K562 (cell line): ENCODE measurements at regions not wholly inside any gene's neighbourhood (a gene's known extent, or its start where the extent isn't known, plus 50 kb on each side); places are given as distances from the start of the nearest gene placed in this dataset.

Experiments used
- ATAC-seq: fragments of 200-7000 bp; cut with Tn5 transposase; 3 replicates; pipeline ENCODE4 v1.9.1; 2020; ENCODE audit warnings: moderate library complexity
- BruUV-seq: library from RNA; stranded (reverse); fragments of 400-500 nt; replicated peaks from 2 replicates; lab custom pipeline; 2021; lab: Mats Ljungman, UMichigan
- CTCF ChIA-PET: fragments of 300-600 bp; formaldehyde crosslinking; extraction: SDS; loops from one replicate; lab custom pipeline; 2021; ENCODE audit warnings: low intra/inter-chr PET ratio; lab: Yijun Ruan, JAX
- POLR2A ChIA-PET: fragments of 300-600, 350-650 bp; sonication (Branson Sonifier 250); formaldehyde crosslinking; extraction: SDS; loops from one replicate; lab custom pipeline; 2021; ENCODE audit warnings: antibody characterized with exemption, inconsistent platforms; lab: Yijun Ruan, JAX
- DNase-seq, 4 experiments: peaks; one replicate each; pipeline versions ENCODE4 v3.0.0 to v3.0.0-alpha.2; 2011 to 2018; ENCODE audit warnings: low spot score in 3 of 4, mixed read lengths in 3 of 4; ENCODE audit errors: extremely low read depth in 1 of 4
- FAIRE-seq: peaks from 2 replicates; lab custom pipeline; 2011; peaks lifted over from hg19 to GRCh38; lab: Jason Lieb, UNC
- H2AFZ ChIP-seq: 2 replicates; pipeline ENCODE4 v1.6.0; 2011; ENCODE audit warnings: low read depth, low read length, control low read depth, inconsistent platforms
- H3K27ac ChIP-seq: fragments of 200-600 bp; 3 replicates; pipeline ENCODE4 v1.8.0; 2011; ENCODE audit warnings: low read depth, mild to moderate bottlenecking, control low read depth, inconsistent platforms, low read length, moderate library complexity, mixed read lengths; ENCODE audit errors: extremely low read depth
- H3K27me3 ChIP-seq, 2 experiments: fragments of 300-600 bp in 1 of 2; 2 replicates in 1 of 2; 3 replicates in 1 of 2; pipeline versions ENCODE4 v1.6.0 to v1.8.0; 2011; ENCODE audit warnings: inconsistent platforms in 2 of 2, low read length in 2 of 2, mild to moderate bottlenecking in 1 of 2, mixed read lengths in 1 of 2, moderate library complexity in 1 of 2; ENCODE audit not compliant: control insufficient read depth in 2 of 2, insufficient read depth in 2 of 2
- H3K36me3 ChIP-seq: fragments of 300-600 bp; 3 replicates; pipeline ENCODE4 v1.8.0; 2011; ENCODE audit warnings: mild to moderate bottlenecking, low read length, inconsistent platforms; ENCODE audit not compliant: control insufficient read depth, insufficient read depth
- H3K4me1 ChIP-seq, 2 experiments: fragments of 200-600 bp in 1 of 2; replicated peaks in 1 of 2; 2 replicates in 1 of 2; 3 replicates in 1 of 2; pipeline versions ENCODE4 v1.5.1 to v1.8.0; 2011; ENCODE audit warnings: inconsistent platforms in 2 of 2, low read length in 2 of 2, mild to moderate bottlenecking in 1 of 2, mixed read lengths in 1 of 2, moderate library complexity in 1 of 2; ENCODE audit not compliant: control insufficient read depth in 2 of 2, insufficient read depth in 2 of 2
- H3K4me2 ChIP-seq: 2 replicates; pipeline ENCODE4 v1.6.1; 2011; ENCODE audit warnings: low read length, control low read depth, inconsistent platforms, mixed read lengths; ENCODE audit not compliant: insufficient read depth
- H3K4me3 ChIP-seq: fragments of 200-600 bp; sonication (generic), shearing (Covaris generic); 2 replicates; pipeline ENCODE4 v1.5.1; 2016; ENCODE audit warnings: control low read depth, inconsistent platforms
- H3K79me2 ChIP-seq: fragments of 200-600 bp; 3 replicates; pipeline ENCODE4 v1.8.0; 2011; ENCODE audit warnings: low read length, inconsistent platforms; ENCODE audit not compliant: control insufficient read depth, insufficient read depth
- H3K9ac ChIP-seq, 2 experiments: 2 replicates each; pipeline versions ENCODE4 v1.6.0 to v1.6.1; 2011; ENCODE audit warnings: low read depth in 2 of 2, low read length in 2 of 2, control low read depth in 1 of 2, inconsistent platforms in 1 of 2, mild to moderate bottlenecking in 1 of 2, mixed read lengths in 1 of 2; ENCODE audit not compliant: insufficient read depth in 1 of 2
- H3K9me1 ChIP-seq: one replicate; pipeline ENCODE4 v1.6.0; 2011; ENCODE audit warnings: inconsistent platforms, mild to moderate bottlenecking, low read length, moderate library complexity; ENCODE audit not compliant: control insufficient read depth, insufficient read depth
- H3K9me3 ChIP-seq: replicated peaks from 2 replicates; pipeline ENCODE4 v1.5.1; 2011; ENCODE audit warnings: low read depth, low read length, inconsistent platforms; ENCODE audit not compliant: control insufficient read depth, insufficient read depth
- H4K20me1 ChIP-seq: replicated peaks from 2 replicates; pipeline ENCODE4 v1.6.1; 2011; ENCODE audit warnings: low read length, inconsistent platforms, mixed read lengths; ENCODE audit not compliant: control insufficient read depth, insufficient read depth
- BCOR ChIP-seq: fragments of 450-650 bp; IDR thresholded peaks from 2 replicates; pipeline ENCODE4 v1.6.1; 2016
- EWSR1 ChIP-seq: fragments of 450-650 bp; IDR thresholded peaks from 2 replicates; pipeline ENCODE4 v1.6.1; 2018; ENCODE audit warnings: borderline replicate concordance, mild to moderate bottlenecking, low read depth, moderate library complexity; ENCODE audit not compliant: partially characterized antibody
- ZNF134 ChIP-seq: fragments of 250-450 bp; sonication (Bioruptor Pico); conservative IDR thresholded peaks from 2 replicates; pipeline ENCODE4 v1.4.0; 2020
- ZNF324 ChIP-seq: fragments of 250-450 bp; sonication (Bioruptor Pico); IDR thresholded peaks from 2 replicates; pipeline ENCODE4 v1.4.0; 2020; ENCODE audit warnings: mild to moderate bottlenecking
- ZNF583 ChIP-seq: fragments of 250-450 bp; sonication (Bioruptor Pico); IDR thresholded peaks from 2 replicates; pipeline ENCODE4 v1.4.0; 2020
- WGBS: fragments of 100-300 bp; shearing (Covaris generic); methylation state at CpG from one replicate; pipeline ENCODE4 v1.1.6; 2016; ENCODE audit warnings: low coverage, mixed read lengths; ENCODE audit not compliant: insufficient coverage; ENCODE audit errors: missing lambda C conversion rate; 5-methylcytosine and 5-hydroxymethylcytosine counted together
- in situ Hi-C: fragments of 300-500 bp; cut with MboI; formaldehyde crosslinking; loops from 4 replicates; pipeline ENCODE4 v1.15.0; 2018; ENCODE audit warnings: inconsistent platforms, mixed read lengths
- intact Hi-C: fragments of 100-400 bp; cut with micrococcal nuclease; formaldehyde crosslinking; loops from 2 replicates; pipeline ENCODE4 v1.14.2; 2022
- TF ChIP-seq, protein P1 (sequence below): sonication (generic); formaldehyde crosslinking; IDR thresholded peaks from 2 replicates; pipeline ENCODE4 v1.8.0; 2022; ENCODE audit warnings: mild to moderate bottlenecking, missing genetic modification reagents, borderline replicate concordance

- no TSS peak for BruUV-seq
- Histone ChIP-seq H3K4me1 (no peaks in the 10 kb centered on the region), H3K9me1 (no peaks in the 10 kb centered on the region), H3K27ac (no peak overlapping the region), H3K27me3 (peaks cover 0 to 14% of the 10 kb centered on the region in 2 experiments; a peak in 1 of 5 replicates), H3K79me2 (no peaks in the 10 kb centered on the region), H3K4me3 (no peak overlapping the region), H4K20me1 (no peaks in the 10 kb centered on the region), H3K4me2 (no peak overlapping the region), H3K9ac (no peak overlapping the region), H3K9me3 (no peaks in the 10 kb centered on the region), H3K36me3 (no peaks in the 10 kb centered on the region), H2AFZ (no peak overlapping the region)
- FAIRE-seq, result no peak
- 0% methylated on average over 7 of the region's 8 CpGs for WGBS
- CTCF ChIA-PET, result no interaction called here
- TF ChIP-seq EWSR1, result no peak
- TF ChIP-seq ZNF583 (CRISPR knock-in tag), result no peak
- no peak for DNase-seq
- intact Hi-C loops, result no loop called here
- in situ Hi-C loops, result no loop called here
- ATAC-seq, result no peak
- POLR2A ChIA-PET, result no interaction called here
Observed at GRCh38 chr22:26888887-26889286, 231.5 kb downstream of the MIAT start.

- H3K79me2 ChIP-seq, result no peaks in the 10 kb centered on the region
- intact Hi-C loops, result no loop called here
- H3K4me2 ChIP-seq, result no peak overlapping the region
- H2AFZ ChIP-seq, result no peak overlapping the region
- TF ChIP-seq ZNF324 (no peak), ZNF134 (CRISPR knock-in tag) (no peak), BCOR (no peak)
- TF ChIP-seq, protein P1, sequence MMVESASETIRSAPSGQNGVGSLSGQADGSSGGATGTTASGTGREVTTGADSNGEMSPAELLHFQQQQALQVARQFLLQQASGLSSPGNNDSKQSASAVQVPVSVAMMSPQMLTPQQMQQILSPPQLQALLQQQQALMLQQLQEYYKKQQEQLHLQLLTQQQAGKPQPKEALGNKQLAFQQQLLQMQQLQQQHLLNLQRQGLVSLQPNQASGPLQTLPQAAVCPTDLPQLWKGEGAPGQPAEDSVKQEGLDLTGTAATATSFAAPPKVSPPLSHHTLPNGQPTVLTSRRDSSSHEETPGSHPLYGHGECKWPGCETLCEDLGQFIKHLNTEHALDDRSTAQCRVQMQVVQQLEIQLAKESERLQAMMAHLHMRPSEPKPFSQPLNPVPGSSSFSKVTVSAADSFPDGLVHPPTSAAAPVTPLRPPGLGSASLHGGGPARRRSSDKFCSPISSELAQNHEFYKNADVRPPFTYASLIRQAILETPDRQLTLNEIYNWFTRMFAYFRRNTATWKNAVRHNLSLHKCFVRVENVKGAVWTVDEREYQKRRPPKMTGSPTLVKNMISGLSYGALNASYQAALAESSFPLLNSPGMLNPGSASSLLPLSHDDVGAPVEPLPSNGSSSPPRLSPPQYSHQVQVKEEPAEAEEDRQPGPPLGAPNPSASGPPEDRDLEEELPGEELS (CRISPR knock-in tag), result no peak
- H3K4me1 ChIP-seq, result no peaks in the 10 kb centered on the region
- ChIA-PET POLR2A (interaction anchor here (0.6 kb wide), 1 partner anchor 247 kb away, joined by 3 read pairs; no protein-coding TSS in a partner anchor), CTCF (no interaction called here)
- no peaks in the 10 kb centered on the region for H3K9me3 ChIP-seq
- H3K27me3 ChIP-seq, result peaks cover 0 to 14% of the 10 kb centered on the region in 2 experiments; a peak in 1 of 5 replicates
- no peaks in the 10 kb centered on the region for H3K9me1 ChIP-seq
- H3K9ac ChIP-seq, result no peak overlapping the region
- ATAC-seq (no peak), DNase-seq (no peak), FAIRE-seq (no peak)
- no TSS peak for BruUV-seq
- in situ Hi-C loops, result no loop called here
- H3K4me3 ChIP-seq, result no peak overlapping the region
- no peak overlapping the region for H3K27ac ChIP-seq
- H4K20me1 ChIP-seq, result no peaks in the 10 kb centered on the region
- 0% methylated on average over 6 of the region's 7 CpGs for WGBS
- H3K36me3 ChIP-seq, result no peaks in the 10 kb centered on the region
Observed at GRCh38 chr22:26889802-26890201, 232.4 kb downstream of the MIAT start.
